Endometrium (tissue), 2 donors: ENCODE measurements at regions not wholly inside any gene's neighbourhood (a gene's known extent, or its start where the extent isn't known, plus 50 kb on each side); places are given as distances from the start of the nearest gene placed in this dataset.
"Not testable (repeated sequence)": the region's sequence is repeated elsewhere in the genome, so short reads cannot be mapped to it uniquely, and the experiment has no call there.

ENCODE experiments used
- FAIRE-seq: peaks from 2 replicates; lab custom pipeline; 2012; peaks lifted over from hg19 to GRCh38; lab: Jason Lieb, UNC
- donor health status: control.
- donor health status: control.

GRCh38 chr2:16722677-16723076, 57.0 kb upstream of the CYRIA start:
- FAIRE-seq = no peak

- no peak for FAIRE-seq
These were observed 56.5 kb upstream of the CYRIA start for GRCh38 chr2:16722126-16722525.

- FAIRE-seq = not testable (repeated sequence)
These were observed 55.9 kb upstream of the CYRIA start for GRCh38 chr2:16721529-16721928.

- FAIRE-seq = not testable (repeated sequence)
These were observed 55.1 kb upstream of the CYRIA start for GRCh38 chr2:16720737-16721136.

- FAIRE-seq = no peak
These were observed 53.8 kb upstream of the CYRIA start for GRCh38 chr2:16719485-16719808.

- no peak for FAIRE-seq
These were observed 53.2 kb upstream of the CYRIA start for GRCh38 chr2:16718576-16719484.

GRCh38 chr2:16717477-16717876, 51.8 kb upstream of the CYRIA start:
- no peak for FAIRE-seq

- FAIRE-seq = no peak
These were observed 51.3 kb upstream of the CYRIA start for GRCh38 chr2:16716944-16717343.

GRCh38 chr2:16716024-16716423, 50.4 kb upstream of the CYRIA start:
- no peak for FAIRE-seq
